Keratinocyte (primary cell): ENCODE measurements at regions not wholly inside any gene's neighbourhood (a gene's known extent, or its start where the extent isn't known, plus 50 kb on each side); places are given as distances from the start of the nearest gene placed in this dataset.
A peak's percentile ranks its signal among the peaks of the same experiment; 100 is the strongest.

Experiments
- CTCF ChIP-seq, 3 experiments: IDR thresholded peaks in 1 of 3; conservative IDR thresholded peaks in 1 of 3; optimal IDR thresholded peaks in 1 of 3; 2 replicates in 2 of 3; 3 replicates in 1 of 3; pipeline versions ENCODE3 to v1.5.1; 2011; ENCODE audit warnings: low read length in 3 of 3, mild to moderate bottlenecking in 3 of 3, moderate library complexity in 2 of 3, control low read depth in 1 of 3, inconsistent platforms in 1 of 3; ENCODE audit not compliant: insufficient read depth in 2 of 3; ENCODE audit errors: extremely low read depth in 1 of 3
- EZH2 ChIP-seq: IDR thresholded peaks from one replicate; pipeline ENCODE4 v1.6.1; 2012; ENCODE audit warnings: inconsistent platforms, mild to moderate bottlenecking, low read length, moderate library complexity

GRCh38 chr5:66307647-66308241, 163.6 kb downstream of the SREK1 start:
- TF ChIP-seq EZH2 = no peak
- peak; percentile 32 to 74 (median 66) for TF ChIP-seq CTCF (optimal IDR thresholded peaks at IDR 0.05 in 1 of 3, IDR thresholded peaks at IDR 0.05 in 1 of 3, conservative IDR thresholded peaks at IDR 0.05 in 1 of 3; ENCODE audit: extremely low read depth in 1 of 3, insufficient read depth in 2 of 3, low read length in 3 of 3)
